ENCODE measurements at regions not wholly inside any gene's neighbourhood (a gene's known extent, or its start where the extent isn't known, plus 50 kb on each side); places are given as distances from the start of the nearest gene placed in this dataset.
A peak's percentile ranks its signal among the peaks of the same experiment; 100 is the strongest.
"Not testable (repeated sequence)": the region's sequence is repeated elsewhere in the genome, so short reads cannot be mapped to it uniquely, and the experiment has no call there.

GRCh38 chr15:77944002-77944867 is 133.3 kb downstream of the TBC1D2B start:
- no peak for TF ChIP-seq CTCF (IDR thresholded peaks at IDR 0.05)
- peak; percentile 95 for ATAC-seq (ENCODE audit: low FRiP score)

GRCh38 chr15:77942611-77943211 is 134.8 kb downstream of the TBC1D2B start:
- DNase-seq (ENCODE audit: low spot score) (no peak), ATAC-seq (ENCODE audit: low FRiP score) (no peak)
- TF ChIP-seq CTCF (IDR thresholded peaks at IDR 0.05): no peak

More at GRCh38 chr15:77944002-77944867, 133.3 kb downstream of the TBC1D2B start:
- DNase-seq (ENCODE audit: low spot score): peak; percentile 59

GRCh38 chr15:77941090-77941827 is 136.3 kb downstream of the TBC1D2B start:
- not testable (repeated sequence) for ATAC-seq (ENCODE audit: low FRiP score); DNase-seq (ENCODE audit: low spot score)

- TF ChIP-seq CTCF (IDR thresholded peaks at IDR 0.05): no peak
- ATAC-seq (ENCODE audit: low FRiP score) (no peak), DNase-seq (ENCODE audit: low spot score) (no peak)
Observed at GRCh38 chr15:77940381-77940947, 137.0 kb downstream of the TBC1D2B start.

GRCh38 chr15:77939851-77940250 is 137.7 kb downstream of the TBC1D2B start:
- DNase-seq (ENCODE audit: low spot score) (no peak), ATAC-seq (ENCODE audit: low FRiP score) (no peak)
- TF ChIP-seq CTCF (IDR thresholded peaks at IDR 0.05): no peak

- ATAC-seq (ENCODE audit: low FRiP score); DNase-seq (ENCODE audit: low spot score): not testable (repeated sequence)
Observed at GRCh38 chr15:77939026-77939425, 138.5 kb downstream of the TBC1D2B start.

- not testable (repeated sequence) for DNase-seq (ENCODE audit: low spot score); ATAC-seq (ENCODE audit: low FRiP score)
Observed at GRCh38 chr15:77938546-77938945, 139.0 kb downstream of the TBC1D2B start.

GRCh38 chr15:77936567-77936966 is 140.9 kb downstream of the TBC1D2B start:
- not testable (repeated sequence) for ATAC-seq (ENCODE audit: low FRiP score); DNase-seq (ENCODE audit: low spot score)

GRCh38 chr15:77934516-77934915 is 143.0 kb downstream of the TBC1D2B start:
- ATAC-seq (ENCODE audit: low FRiP score); DNase-seq (ENCODE audit: low spot score): not testable (repeated sequence)

GRCh38 chr15:77930907-77931306 is 146.6 kb downstream of the TBC1D2B start:
- not testable (repeated sequence) for ATAC-seq (ENCODE audit: low FRiP score); DNase-seq (ENCODE audit: low spot score)

GRCh38 chr15:77930490-77930889 is 147.0 kb downstream of the TBC1D2B start:
- not testable (repeated sequence) for DNase-seq (ENCODE audit: low spot score); ATAC-seq (ENCODE audit: low FRiP score)

GRCh38 chr15:77926789-77927188 is 150.7 kb downstream of the TBC1D2B start:
- ATAC-seq (ENCODE audit: low FRiP score); DNase-seq (ENCODE audit: low spot score): not testable (repeated sequence)

GRCh38 chr15:77926296-77926695 is 151.2 kb downstream of the TBC1D2B start:
- ATAC-seq (ENCODE audit: low FRiP score); DNase-seq (ENCODE audit: low spot score): not testable (repeated sequence)
